OCI-LY7 (cell line): ENCODE measurements at regions not wholly inside any gene's neighbourhood (a gene's known extent, or its start where the extent isn't known, plus 50 kb on each side); places are given as distances from the start of the nearest gene placed in this dataset.

Experiments used
- BruUV-seq: library from RNA; stranded (reverse); fragments of 400-500 nt; replicated peaks from 2 replicates; lab custom pipeline; 2021; lab: Mats Ljungman, UMichigan
- CTCF ChIA-PET: fragments of 300-600 bp; sonication (Branson Sonifier 250); formaldehyde crosslinking; loops from one replicate; lab custom pipeline; 2022; ENCODE audit warnings: antibody characterized with exemption; ENCODE audit not compliant: unreplicated experiment; lab: Charles Lee
- POLR2A ChIA-PET: fragments of 300-600 bp; sonication (Branson Sonifier 250); formaldehyde crosslinking; loops from one replicate; lab custom pipeline; 2022; ENCODE audit warnings: antibody characterized with exemption; lab: Charles Lee
- DNase-seq: peaks from one replicate; pipeline ENCODE4 v3.0.0-alpha.2; 2015; ENCODE audit warnings: low spot score
- H2AFZ ChIP-seq: fragments of 200-600 bp; sonication (generic), shearing (Covaris generic); 2 replicates; pipeline ENCODE4 v1.6.1; 2014; ENCODE audit warnings: mild to moderate bottlenecking, antibody characterized with exemption, low read length, moderate library complexity
- H3K27ac ChIP-seq: fragments of 200-600 bp; sonication (generic); 2 replicates; pipeline ENCODE4 v1.5.1; 2014; ENCODE audit warnings: mixed run types, low read depth, mild to moderate bottlenecking, moderate library complexity, low read length, inconsistent platforms; ENCODE audit not compliant: poor library complexity, severe bottlenecking
- H3K36me3 ChIP-seq: fragments of 200-600 bp; sonication (generic); 2 replicates; pipeline ENCODE4 v1.6.1; 2014; ENCODE audit warnings: mild to moderate bottlenecking, antibody characterized with exemption, low read length, moderate library complexity, mixed read lengths; ENCODE audit not compliant: insufficient read depth
- H3K4me1 ChIP-seq: fragments of 200-600 bp; sonication (generic); 2 replicates; pipeline ENCODE4 v1.5.1; 2014; ENCODE audit warnings: mild to moderate bottlenecking, low read length; ENCODE audit not compliant: insufficient read depth, poor library complexity, severe bottlenecking
- H3K4me2 ChIP-seq: fragments of 200-600 bp; sonication (generic); 2 replicates; pipeline ENCODE4 v1.6.1; 2014; ENCODE audit warnings: mild to moderate bottlenecking, low read length
- H3K4me3 ChIP-seq: fragments of 200-600 bp; sonication (generic); 2 replicates; pipeline ENCODE4 v1.5.1; 2014; ENCODE audit warnings: mild to moderate bottlenecking, low read depth, low read length; ENCODE audit not compliant: poor library complexity, severe bottlenecking
- H3K79me2 ChIP-seq: fragments of 200-600 bp; sonication (generic); 2 replicates; pipeline ENCODE4 v1.6.1; 2016; ENCODE audit warnings: low read depth, mild to moderate bottlenecking, low read length, moderate library complexity, mixed read lengths; ENCODE audit not compliant: insufficient read depth
- H3K9me2 ChIP-seq: fragments of 200-600 bp; sonication (generic); 2 replicates; pipeline ENCODE4 v1.6.1; 2016; ENCODE audit warnings: mild to moderate bottlenecking, low read length, mixed read lengths; ENCODE audit not compliant: insufficient read depth
- H3K9me3 ChIP-seq: fragments of 200-600 bp; sonication (generic); 2 replicates; pipeline ENCODE4 v1.6.1; 2014; ENCODE audit warnings: mild to moderate bottlenecking, mixed run types, low read length, mixed read lengths
- H4K20me1 ChIP-seq: fragments of 200-600 bp; sonication (generic); 2 replicates; pipeline ENCODE4 v1.6.1; 2014; ENCODE audit warnings: mild to moderate bottlenecking, antibody characterized with exemption, low read length, moderate library complexity, mixed read lengths; ENCODE audit not compliant: insufficient read depth
- EZH2phosphoT487 ChIP-seq: fragments of 200-600 bp; sonication (generic); IDR thresholded peaks from 2 replicates; pipeline ENCODE4 v1.6.1; 2018; ENCODE audit warnings: low read depth, borderline replicate concordance, mild to moderate bottlenecking, mixed run types, antibody characterized with exemption, low read length, moderate library complexity, mixed read lengths
- intact Hi-C: fragments of 100-400 bp; cut with micrococcal nuclease; formaldehyde crosslinking; loops from one replicate; pipeline ENCODE4 v1.10.0; 2022; ENCODE audit not compliant: unreplicated experiment
- TF ChIP-seq, protein P1 (sequence below): fragments of 200-600 bp; sonication (generic); conservative IDR thresholded peaks from 2 replicates; pipeline ENCODE4 v1.5.1; 2014; ENCODE audit warnings: mild to moderate bottlenecking, antibody characterized with exemption, low read length, moderate library complexity, mixed read lengths

- no peak for TF ChIP-seq EZH2phosphoT487
- TF ChIP-seq, protein P1, sequence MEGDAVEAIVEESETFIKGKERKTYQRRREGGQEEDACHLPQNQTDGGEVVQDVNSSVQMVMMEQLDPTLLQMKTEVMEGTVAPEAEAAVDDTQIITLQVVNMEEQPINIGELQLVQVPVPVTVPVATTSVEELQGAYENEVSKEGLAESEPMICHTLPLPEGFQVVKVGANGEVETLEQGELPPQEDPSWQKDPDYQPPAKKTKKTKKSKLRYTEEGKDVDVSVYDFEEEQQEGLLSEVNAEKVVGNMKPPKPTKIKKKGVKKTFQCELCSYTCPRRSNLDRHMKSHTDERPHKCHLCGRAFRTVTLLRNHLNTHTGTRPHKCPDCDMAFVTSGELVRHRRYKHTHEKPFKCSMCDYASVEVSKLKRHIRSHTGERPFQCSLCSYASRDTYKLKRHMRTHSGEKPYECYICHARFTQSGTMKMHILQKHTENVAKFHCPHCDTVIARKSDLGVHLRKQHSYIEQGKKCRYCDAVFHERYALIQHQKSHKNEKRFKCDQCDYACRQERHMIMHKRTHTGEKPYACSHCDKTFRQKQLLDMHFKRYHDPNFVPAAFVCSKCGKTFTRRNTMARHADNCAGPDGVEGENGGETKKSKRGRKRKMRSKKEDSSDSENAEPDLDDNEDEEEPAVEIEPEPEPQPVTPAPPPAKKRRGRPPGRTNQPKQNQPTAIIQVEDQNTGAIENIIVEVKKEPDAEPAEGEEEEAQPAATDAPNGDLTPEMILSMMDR: no peak
- Histone ChIP-seq H3K4me3 (no peak overlapping the region), H3K27ac (no peak overlapping the region), H3K9me3 (no peaks in the 10 kb centered on the region), H2AFZ (no peak overlapping the region), H3K36me3 (no peaks in the 10 kb centered on the region), H3K9me2 (no peaks in the 10 kb centered on the region), H3K4me2 (no peak overlapping the region), H3K79me2 (no peaks in the 10 kb centered on the region), H4K20me1 (no peaks in the 10 kb centered on the region), H3K4me1 (no peaks in the 10 kb centered on the region)
- no peak for DNase-seq
- POLR2A ChIA-PET: interaction anchor here (1.1 kb wide), 1 partner anchor 9 kb away, joined by 3 read pairs; no protein-coding TSS in a partner anchor
- BruUV-seq: no TSS peak
- intact Hi-C loops: no loop called here
- CTCF ChIA-PET: no interaction called here
Measured at GRCh38 chr4:86484241-86484640, 109.9 kb upstream of the PTPN13 start.

DNA sequence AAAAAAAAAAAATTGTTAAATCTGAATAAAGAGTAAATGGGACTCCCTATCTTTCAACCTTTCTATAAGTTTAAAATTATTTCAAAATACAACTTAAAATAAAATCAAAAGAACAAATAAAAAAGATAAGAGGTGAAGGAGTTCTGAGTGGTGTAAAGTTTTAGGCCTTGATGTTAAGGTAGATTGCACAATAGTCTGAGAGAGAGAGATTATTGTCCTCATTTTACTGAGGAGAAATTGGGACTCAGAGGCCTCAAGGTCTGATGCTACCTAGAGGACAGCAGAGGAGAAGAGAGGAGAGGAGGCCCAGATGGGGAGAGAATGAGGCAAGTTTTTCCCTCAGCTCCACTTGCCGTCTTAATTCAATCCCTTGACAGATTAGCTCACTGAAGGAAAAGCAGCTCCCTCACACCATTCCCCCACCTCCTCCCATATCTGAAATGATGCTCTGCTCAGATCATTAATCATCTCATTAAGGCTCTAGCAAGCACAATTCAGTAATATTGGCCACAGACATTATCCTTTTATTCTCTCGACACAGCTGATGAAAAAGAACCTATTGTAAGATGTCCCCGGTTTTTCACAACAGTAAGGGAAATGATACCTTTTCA is 106.3 kb upstream of the PTPN13 start:
- H3K9me2 ChIP-seq: no peaks in the 10 kb centered on the region
- no peaks in the 10 kb centered on the region for H3K79me2 ChIP-seq
- no peak overlapping the region for H3K4me3 ChIP-seq
- BruUV-seq: no TSS peak
- no peaks in the 10 kb centered on the region for H4K20me1 ChIP-seq
- CTCF ChIA-PET: no interaction called here
- no peaks in the 10 kb centered on the region for H3K36me3 ChIP-seq
- TF ChIP-seq, protein P1: no peak
- TF ChIP-seq EZH2phosphoT487: no peak
- no peak overlapping the region for H3K27ac ChIP-seq
- no peak for DNase-seq
- H3K4me1 ChIP-seq: no peaks in the 10 kb centered on the region
- H3K9me3 ChIP-seq: no peaks in the 10 kb centered on the region
- intact Hi-C loops: no loop called here
- no peak overlapping the region for H2AFZ ChIP-seq
- POLR2A ChIA-PET: interaction anchor here (0.6 to 1.1 kb wide), 4 partner anchors 9 to 657 kb away, joined by 3 to 4 read pairs (median 3); no protein-coding TSS in a partner anchor
- H3K4me2 ChIP-seq: no peak overlapping the region

- no peak overlapping the region for H3K4me3 ChIP-seq
- no TSS peak for BruUV-seq
- CTCF ChIA-PET: no interaction called here
- no peak for DNase-seq
- POLR2A ChIA-PET: interaction anchor here (0.6 to 1.2 kb wide), 4 partner anchors 9 to 1176 kb away, joined by 3 to 4 read pairs (median 3); no protein-coding TSS in a partner anchor
- H2AFZ ChIP-seq: no peak overlapping the region
- no peaks in the 10 kb centered on the region for H3K4me1 ChIP-seq
- H3K9me2 ChIP-seq: no peaks in the 10 kb centered on the region
- H3K36me3 ChIP-seq: no peaks in the 10 kb centered on the region
- intact Hi-C loops: no loop called here
- no peak overlapping the region for H3K27ac ChIP-seq
- no peak overlapping the region for H3K4me2 ChIP-seq
- no peaks in the 10 kb centered on the region for H3K9me3 ChIP-seq
- TF ChIP-seq, protein P1: no peak
- TF ChIP-seq EZH2phosphoT487: no peak
- H3K79me2 ChIP-seq: no peaks in the 10 kb centered on the region
- no peaks in the 10 kb centered on the region for H4K20me1 ChIP-seq
Measured at GRCh38 chr4:86493460-86493859, 100.7 kb upstream of the PTPN13 start.
